HCT116 (cell line): ENCODE measurements at regions not wholly inside any gene's neighbourhood (a gene's known extent, or its start where the extent isn't known, plus 50 kb on each side); places are given as distances from the start of the nearest gene placed in this dataset.

ENCODE experiments used
- ATAC-seq: fragments of 200-7000 bp; cut with Tn5 transposase; 2 replicates; pipeline ENCODE4 v1.9.1; 2020; ENCODE audit warnings: mild to moderate bottlenecking, moderate library complexity
- BruUV-seq: library from RNA; stranded (reverse); fragments of 400-500 nt; replicated peaks from 2 replicates; lab custom pipeline; 2021; lab: Mats Ljungman, UMichigan
- CTCF ChIA-PET: fragments of 300-600 bp; sonication (Branson Sonifier 250); formaldehyde crosslinking; loops from one replicate; lab custom pipeline; 2021; ENCODE audit warnings: antibody characterized with exemption; lab: Charles Lee
- POLR2A ChIA-PET: fragments of 300-600, 350-600 bp; sonication (Branson Sonifier 250); formaldehyde crosslinking; loops from one replicate; lab custom pipeline; 2021; ENCODE audit warnings: antibody characterized with exemption; lab: Charles Lee
- RAD21 ChIA-PET, 2 experiments: fragments of 300-600 bp; sonication (Branson Sonifier 250); formaldehyde crosslinking; loops; one replicate each; lab custom pipeline; 2023; ENCODE audit warnings: low total read pairs in 2 of 2; ENCODE audit not compliant: uncharacterized antibody in 2 of 2, unreplicated experiment in 2 of 2, low non-redundant PET in 1 of 2; lab: Charles Lee
- DNase-seq: peaks from one replicate; pipeline ENCODE4 v3.0.0-alpha.2; 2010; ENCODE audit warnings: low read depth, low spot score
- H2AFZ ChIP-seq: fragments of 200-600 bp; shearing (Covaris generic), sonication (generic); 2 replicates; pipeline ENCODE4 v1.6.1; 2017; ENCODE audit warnings: low read depth, mixed run types, mixed read lengths, antibody characterized with exemption, low read length; ENCODE audit not compliant: poor library complexity, severe bottlenecking
- H3K27ac ChIP-seq: 2 replicates; pipeline ENCODE4 v1.5.1; 2012; ENCODE audit warnings: low read depth, low read length
- H3K27me3 ChIP-seq: fragments of 200-600 bp; sonication (generic); 2 replicates; pipeline ENCODE4 v1.6.1; 2016; ENCODE audit warnings: mixed run types, low read length, mixed read lengths; ENCODE audit not compliant: insufficient read depth
- H3K36me3 ChIP-seq, 2 experiments: fragments of 200-500 bp in 1 of 2; fragments of 200-600 bp in 1 of 2; sonication (Bioruptor generic) in 1 of 2; sonication (generic) in 1 of 2; 2 replicates each; pipeline versions ENCODE4 v1.5.1 to v1.6.1; 2014 to 2016; ENCODE audit warnings: low read length in 2 of 2, inconsistent platforms in 1 of 2, mixed read lengths in 1 of 2, mixed run types in 1 of 2; ENCODE audit not compliant: insufficient read depth in 2 of 2, control insufficient read depth in 1 of 2
- H3K4me1 ChIP-seq, 2 experiments: fragments of 200-600 bp in 1 of 2; sonication (generic) in 1 of 2; 2 replicates each; pipeline versions ENCODE4 v1.5.1 to v1.6.1; 2012 to 2017; ENCODE audit warnings: low read length in 2 of 2, inconsistent platforms in 1 of 2, mild to moderate bottlenecking in 1 of 2, mixed read lengths in 1 of 2, mixed run types in 1 of 2, moderate library complexity in 1 of 2; ENCODE audit not compliant: insufficient read depth in 2 of 2, control insufficient read depth in 1 of 2
- H3K4me2 ChIP-seq: fragments of 200-600 bp; sonication (generic); 2 replicates; pipeline ENCODE4 v1.6.1; 2017; ENCODE audit warnings: mixed run types, low read length, mixed read lengths
- H3K4me3 ChIP-seq, 2 experiments: fragments of 200-600 bp in 1 of 2; sonication (generic) in 1 of 2; replicated peaks in 1 of 2; 2 replicates each; pipeline ENCODE4 v1.5.1; 2011 to 2016; ENCODE audit warnings: low read length in 2 of 2, control low read depth in 1 of 2, low read depth in 1 of 2, mild to moderate bottlenecking in 1 of 2, mixed read lengths in 1 of 2, mixed run types in 1 of 2
- H3K79me2 ChIP-seq: fragments of 200-600 bp; sonication (generic); 2 replicates; pipeline ENCODE4 v1.6.1; 2017; ENCODE audit warnings: mild to moderate bottlenecking, mixed run types, low read length, moderate library complexity, mixed read lengths; ENCODE audit not compliant: insufficient read depth
- H3K9ac ChIP-seq: fragments of 200-600 bp; sonication (generic); 2 replicates; pipeline ENCODE4 v1.6.1; 2016; ENCODE audit warnings: low read length, mixed read lengths
- H3K9me2 ChIP-seq: fragments of 200-600 bp; sonication (generic), shearing (Covaris generic); 2 replicates; pipeline ENCODE4 v1.6.1; 2017; ENCODE audit warnings: mixed run types, mild to moderate bottlenecking, moderate library complexity; ENCODE audit not compliant: insufficient read depth
- H3K9me3 ChIP-seq, 2 experiments: fragments of 200-500 bp in 1 of 2; fragments of 200-600 bp in 1 of 2; sonication (Bioruptor generic) in 1 of 2; sonication (generic) in 1 of 2; 2 replicates each; pipeline ENCODE4 v1.6.1; 2014 to 2017; ENCODE audit warnings: low read length in 2 of 2, mixed read lengths in 2 of 2, inconsistent platforms in 1 of 2, low read depth in 1 of 2, mild to moderate bottlenecking in 1 of 2, mixed run types in 1 of 2, moderate library complexity in 1 of 2; ENCODE audit not compliant: control insufficient read depth in 1 of 2, insufficient read depth in 1 of 2
- H4K20me1 ChIP-seq: fragments of 200-600 bp; sonication (generic), shearing (Covaris generic); 2 replicates; pipeline ENCODE4 v1.6.1; 2017; ENCODE audit warnings: mixed run types, mild to moderate bottlenecking, moderate library complexity; ENCODE audit not compliant: insufficient read depth
- CBX3 ChIP-seq: IDR thresholded peaks from 2 replicates; pipeline ENCODE4 v1.6.1; 2012; ENCODE audit warnings: low read depth
- EGR1 ChIP-seq: IDR thresholded peaks from 2 replicates; pipeline ENCODE4 v1.6.1; 2012; ENCODE audit warnings: low read depth
- EZH2phosphoT487 ChIP-seq: fragments of 200-600 bp; IDR thresholded peaks from 2 replicates; pipeline ENCODE4 v1.6.1; 2018; ENCODE audit warnings: antibody characterized with exemption, borderline replicate concordance
- FOSL1 ChIP-seq: IDR thresholded peaks from 2 replicates; pipeline ENCODE4 v1.6.1; 2012; ENCODE audit warnings: low read depth
- JUND ChIP-seq: IDR thresholded peaks from 2 replicates; pipeline ENCODE4 v1.6.1; 2012
- REST ChIP-seq: IDR thresholded peaks from 2 replicates; pipeline ENCODE4 v1.6.1; 2012; ENCODE audit warnings: low read depth
- TCF7L2 ChIP-seq: IDR thresholded peaks from 2 replicates; pipeline ENCODE4 v1.7.0; 2011; ENCODE audit warnings: borderline replicate concordance, inconsistent platforms; ENCODE audit not compliant: insufficient read depth, insufficient read length; ENCODE audit errors: extremely low read depth
- ZBTB33 ChIP-seq: IDR thresholded peaks from 2 replicates; pipeline ENCODE4 v1.6.1; 2011; ENCODE audit warnings: mild to moderate bottlenecking, low read length, moderate library complexity; ENCODE audit not compliant: insufficient replicate concordance; ENCODE audit errors: extremely low read depth
- intact Hi-C: fragments of 100-400 bp; cut with micrococcal nuclease; formaldehyde crosslinking; loops from 2 replicates; pipeline ENCODE4 v1.10.0; 2022

- no peaks in the 10 kb centered on the region; the same call in 1 of the 2 replicates for H3K27me3 ChIP-seq
- intact Hi-C loops: no loop called here
- H3K4me1 ChIP-seq: no peaks in the 10 kb centered on the region; a peak in 1 of 4 replicates
- H3K4me2 ChIP-seq: no peak overlapping the region
- no peak overlapping the region for H3K4me3 ChIP-seq
- no peak overlapping the region for H3K27ac ChIP-seq
- ATAC-seq (no peak), DNase-seq (no peak)
- H4K20me1 ChIP-seq: no peaks in the 10 kb centered on the region
- RAD21 ChIA-PET: no interaction called here
- no peaks in the 10 kb centered on the region for H3K9me3 ChIP-seq
- TF ChIP-seq TCF7L2 (no peak), CBX3 (no peak), EZH2phosphoT487 (no peak), ZBTB33 (no peak), REST (no peak), FOSL1 (no peak), EGR1 (no peak), JUND (no peak)
- no peaks in the 10 kb centered on the region for H3K9me2 ChIP-seq
- CTCF ChIA-PET: no interaction called here
- H2AFZ ChIP-seq: no peak overlapping the region
- H3K9ac ChIP-seq: no peak overlapping the region
- POLR2A ChIA-PET: no interaction called here
- H3K79me2 ChIP-seq: no peaks in the 10 kb centered on the region
- no TSS peak for BruUV-seq
- H3K36me3 ChIP-seq: no peaks in the 10 kb centered on the region
Observed at GRCh38 chr5:172553903-172554302, 87.2 kb upstream of the NEURL1B start.
